H9 (cell line): ENCODE measurements at regions not wholly inside any gene's neighbourhood (a gene's known extent, or its start where the extent isn't known, plus 50 kb on each side); places are given as distances from the start of the nearest gene placed in this dataset.

ENCODE experiments used
- DNase-seq: peaks from one replicate; pipeline ENCODE4 v3.0.0-alpha.2; 2017
- H2AFZ ChIP-seq: one replicate; pipeline ENCODE4 v1.6.1; 2013; ENCODE audit warnings: mild to moderate bottlenecking, low read length, control low read depth, moderate library complexity
- H2AK5ac ChIP-seq: 2 replicates; pipeline ENCODE4 v1.6.1; 2013; ENCODE audit warnings: low read length, control low read depth, mixed read lengths; ENCODE audit not compliant: insufficient read length
- H2BK120ac ChIP-seq: one replicate; pipeline ENCODE4 v1.6.1; 2013; ENCODE audit warnings: low read depth, mild to moderate bottlenecking, low read length, control low read depth, inconsistent platforms; ENCODE audit not compliant: poor library complexity, severe bottlenecking
- H2BK12ac ChIP-seq: 2 replicates; pipeline ENCODE4 v1.6.1; 2013; ENCODE audit warnings: low read length, control low read depth, mixed read lengths, low read depth; ENCODE audit not compliant: insufficient read length
- H2BK15ac ChIP-seq: 2 replicates; pipeline ENCODE4 v1.6.1; 2013; ENCODE audit warnings: low read depth, low read length, control low read depth
- H2BK20ac ChIP-seq: one replicate; pipeline ENCODE4 v1.6.1; 2013; ENCODE audit warnings: low read depth, mild to moderate bottlenecking, low read length, control low read depth, inconsistent platforms; ENCODE audit not compliant: poor library complexity, severe bottlenecking
- H2BK5ac ChIP-seq: 2 replicates; pipeline ENCODE4 v1.6.1; 2013; ENCODE audit warnings: low read length, control low read depth, mixed read lengths; ENCODE audit not compliant: insufficient read length
- H3K14ac ChIP-seq: 2 replicates; pipeline ENCODE4 v1.6.1; 2013; ENCODE audit warnings: low read length, control low read depth; ENCODE audit not compliant: insufficient read depth
- H3K18ac ChIP-seq: 2 replicates; pipeline ENCODE4 v1.6.1; 2013; ENCODE audit warnings: low read depth, mild to moderate bottlenecking, mixed read lengths, low read length, control low read depth; ENCODE audit not compliant: insufficient read length
- H3K23ac ChIP-seq: 2 replicates; pipeline ENCODE4 v1.6.1; 2013; ENCODE audit warnings: low read length, control low read depth, mixed read lengths, low read depth; ENCODE audit not compliant: insufficient read length
- H3K23me2 ChIP-seq: 2 replicates; pipeline ENCODE4 v1.6.1; 2013; ENCODE audit warnings: low read depth, mild to moderate bottlenecking, mixed read lengths, low read length, control low read depth; ENCODE audit not compliant: insufficient read length, poor library complexity, severe bottlenecking
- H3K27ac ChIP-seq: 2 replicates; pipeline ENCODE4 v1.5.1; 2013; ENCODE audit warnings: low read length, control low read depth, mixed read lengths, low read depth; ENCODE audit not compliant: insufficient read length
- H3K27me3 ChIP-seq: 2 replicates; pipeline ENCODE4 v1.6.1; 2013; ENCODE audit warnings: low read length, control low read depth, inconsistent platforms; ENCODE audit not compliant: insufficient read depth
- H3K4ac ChIP-seq: 2 replicates; pipeline ENCODE4 v1.6.1; 2013; ENCODE audit warnings: low read depth, mild to moderate bottlenecking, control low read depth, inconsistent platforms, low read length, moderate library complexity
- H3K4me1 ChIP-seq: 2 replicates; pipeline ENCODE4 v1.6.1; 2013; ENCODE audit warnings: low read length, control low read depth, inconsistent platforms; ENCODE audit not compliant: insufficient read depth
- H3K4me2 ChIP-seq: 2 replicates; pipeline ENCODE4 v1.6.1; 2013; ENCODE audit warnings: low read length, control low read depth, mixed read lengths; ENCODE audit not compliant: insufficient read length, insufficient read depth
- H3K56ac ChIP-seq: 2 replicates; pipeline ENCODE4 v1.6.1; 2013; ENCODE audit warnings: low read depth, mild to moderate bottlenecking, mixed read lengths, low read length, control low read depth; ENCODE audit not compliant: insufficient read length
- H3K79me1 ChIP-seq: 2 replicates; pipeline ENCODE4 v1.6.1; 2013; ENCODE audit warnings: low read depth, mild to moderate bottlenecking, moderate library complexity, low read length, control low read depth, inconsistent platforms; ENCODE audit not compliant: insufficient read depth, poor library complexity, severe bottlenecking
- H3K79me2 ChIP-seq: 2 replicates; pipeline ENCODE4 v1.6.1; 2013; ENCODE audit warnings: low read length, control low read depth, inconsistent platforms; ENCODE audit not compliant: insufficient read depth
- H3K9ac ChIP-seq: 2 replicates; pipeline ENCODE4 v1.6.1; 2013; ENCODE audit warnings: low read length, control low read depth, mixed read lengths; ENCODE audit not compliant: insufficient read length; ENCODE audit errors: extremely low read depth
- H3K9me3 ChIP-seq: one replicate; pipeline ENCODE4 v1.6.1; 2013; ENCODE audit warnings: low read depth, low read length, inconsistent platforms; ENCODE audit not compliant: control insufficient read depth
- H3T11ph ChIP-seq: one replicate; pipeline ENCODE4 v1.6.1; 2013; ENCODE audit warnings: mild to moderate bottlenecking, low read length, control low read depth, inconsistent platforms
- H4K20me1 ChIP-seq: one replicate; pipeline ENCODE4 v1.6.1; 2013; ENCODE audit not compliant: control insufficient read depth, insufficient read length, insufficient read depth
- H4K5ac ChIP-seq: 2 replicates; pipeline ENCODE4 v1.6.1; 2013; ENCODE audit warnings: low read depth, mild to moderate bottlenecking, mixed read lengths, low read length, control low read depth; ENCODE audit not compliant: insufficient read length
- H4K8ac ChIP-seq: replicated peaks from 2 replicates; pipeline ENCODE4 v1.6.1; 2013; ENCODE audit warnings: low read length, control low read depth, mixed read lengths, low read depth; ENCODE audit not compliant: insufficient read length
- H4K91ac ChIP-seq: 2 replicates; pipeline ENCODE4 v1.6.1; 2013; ENCODE audit warnings: low read depth, mild to moderate bottlenecking, moderate library complexity, mixed read lengths, low read length, control low read depth; ENCODE audit not compliant: insufficient read length
- H3K27ac Mint-ChIP-seq, 3 experiments: 2 replicates in 2 of 3; 3 replicates in 1 of 3; pipeline ENCODE4 v1.8.0; 2020 to 2021; ENCODE audit warnings: mixed read lengths in 3 of 3, mild to moderate bottlenecking in 1 of 3, moderate library complexity in 1 of 3
- H3K27me3 Mint-ChIP-seq: 2 replicates; pipeline ENCODE4 v1.8.0; 2021; ENCODE audit warnings: low read depth, mild to moderate bottlenecking, moderate library complexity, mixed read lengths
- H3K36me3 Mint-ChIP-seq, 3 experiments: 2 replicates in 2 of 3; 3 replicates in 1 of 3; pipeline ENCODE4 v1.8.0; 2020 to 2021; ENCODE audit warnings: low read depth in 3 of 3, mixed read lengths in 3 of 3; ENCODE audit not compliant: insufficient read depth in 1 of 3
- H3K4me1 Mint-ChIP-seq, 2 experiments: 2 replicates each; pipeline ENCODE4 v1.8.0; 2020; ENCODE audit warnings: mixed read lengths in 2 of 2
- H3K4me3 Mint-ChIP-seq, 2 experiments: 2 replicates in 1 of 2; 3 replicates in 1 of 2; pipeline ENCODE4 v1.8.0; 2020 to 2021; ENCODE audit warnings: mild to moderate bottlenecking in 2 of 2, mixed read lengths in 2 of 2, moderate library complexity in 1 of 2
- H3K9me3 Mint-ChIP-seq, 2 experiments: 2 replicates in 1 of 2; 3 replicates in 1 of 2; pipeline ENCODE4 v1.8.0; 2020; ENCODE audit warnings: mild to moderate bottlenecking in 2 of 2, mixed read lengths in 2 of 2, moderate library complexity in 1 of 2
- CTCF ChIP-seq: fragments of 200-600 bp; sonication (generic); conservative IDR thresholded peaks from 3 replicates; pipeline ENCODE4 v1.8.0; 2021; ENCODE audit warnings: antibody characterized with exemption, mild to moderate bottlenecking
- WGBS: extraction: QIAGEN DNeasy Blood & Tissue Kit; methylation state at CpG from one replicate; pipeline ENCODE4 v1.1.7; 2013; ENCODE audit warnings: missing lambda C conversion rate, low lambda C conversion rate, mixed read lengths; ENCODE audit not compliant: insufficient read length; ENCODE audit errors: extremely low coverage; 5-methylcytosine and 5-hydroxymethylcytosine counted together

DNA sequence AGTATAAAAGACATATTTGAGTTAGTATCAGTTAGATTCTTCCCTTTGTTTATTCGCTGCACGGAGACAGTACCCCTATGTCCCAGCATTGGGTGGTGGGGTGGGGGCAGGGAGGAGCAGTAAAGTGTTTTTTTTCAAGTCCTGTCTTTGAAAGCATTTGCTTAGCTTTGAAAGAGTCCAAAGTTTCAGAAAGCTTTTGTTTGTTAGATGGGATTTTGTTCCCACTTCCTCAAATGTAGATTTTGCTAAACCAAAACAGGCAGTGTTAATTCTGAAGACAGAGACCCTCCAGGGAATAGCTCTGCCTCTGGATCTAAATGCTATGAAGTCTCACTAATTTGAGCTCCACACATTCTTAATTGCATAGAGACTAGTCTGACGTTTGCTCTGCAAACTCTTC lies 114.6 kb upstream of the KCNAB1 start:
- Histone ChIP-seq H4K91ac (no peak overlapping the region), H3K9ac (no peak overlapping the region), H2BK15ac (no peak overlapping the region), H3K4me1 (no peaks in the 10 kb centered on the region), H3K79me1 (no peaks in the 10 kb centered on the region), H3K79me2 (no peaks in the 10 kb centered on the region), H2AK5ac (no peak overlapping the region), H3K56ac (no peak overlapping the region), H2BK20ac (no peak overlapping the region), H3K18ac (no peak overlapping the region), H3K4me2 (no peak overlapping the region), H3K14ac (no peak overlapping the region), H4K5ac (no peak overlapping the region), H4K20me1 (no peaks in the 10 kb centered on the region), H3K27ac (no peak overlapping the region), H3K23ac (no peak overlapping the region), H3K23me2 (no peaks in the 10 kb centered on the region), H2BK120ac (no peak overlapping the region), H4K8ac (no peak overlapping the region), H2BK12ac (no peak overlapping the region), H3T11ph (no peak overlapping the region), H3K9me3 (no peaks in the 10 kb centered on the region), H2BK5ac (no peak overlapping the region), H3K4ac (no peak overlapping the region), H2AFZ (peak overlapping the region; percentile 16), H3K27me3 (no peaks in the 10 kb centered on the region)
- Mint-ChIP-seq H3K27me3 (no peaks in the 10 kb centered on the region), H3K9me3 (peaks cover 0 to 2% of the 10 kb centered on the region in 2 experiments; a peak in 1 of 5 replicates), H3K4me1 (peaks cover 15 to 16% of the 10 kb centered on the region in 2 experiments), H3K4me3 (peak overlapping the region in 1 of 2 experiments; percentile 36; a peak in 1 of 5 replicates), H3K27ac (peak overlapping the region in 1 of 3 experiments; percentile 41; a peak in 2 of 7 replicates), H3K36me3 (no peaks in the 10 kb centered on the region; a peak in 1 of 7 replicates)
- WGBS: no CpG with 5 or more reads among the region's 3 CpGs
- no peak for TF ChIP-seq CTCF
- DNase-seq: no peak
